ENCODE measurements at regions not wholly inside any gene's neighbourhood (a gene's known extent, or its start where the extent isn't known, plus 50 kb on each side); places are given as distances from the start of the nearest gene placed in this dataset.

GRCh38 chr10:100613846-100614245 lies 78.1 kb downstream of the HIF1AN start:
- no peak for TF ChIP-seq CTCF (IDR thresholded peaks at IDR 0.05)
- TF ChIP-seq ZFX (IDR thresholded peaks at IDR 0.05; ENCODE audit: borderline replicate concordance): no peak
